ENCODE measurements at regions not wholly inside any gene's neighbourhood (a gene's known extent, or its start where the extent isn't known, plus 50 kb on each side); places are given as distances from the start of the nearest gene placed in this dataset.

DNA sequence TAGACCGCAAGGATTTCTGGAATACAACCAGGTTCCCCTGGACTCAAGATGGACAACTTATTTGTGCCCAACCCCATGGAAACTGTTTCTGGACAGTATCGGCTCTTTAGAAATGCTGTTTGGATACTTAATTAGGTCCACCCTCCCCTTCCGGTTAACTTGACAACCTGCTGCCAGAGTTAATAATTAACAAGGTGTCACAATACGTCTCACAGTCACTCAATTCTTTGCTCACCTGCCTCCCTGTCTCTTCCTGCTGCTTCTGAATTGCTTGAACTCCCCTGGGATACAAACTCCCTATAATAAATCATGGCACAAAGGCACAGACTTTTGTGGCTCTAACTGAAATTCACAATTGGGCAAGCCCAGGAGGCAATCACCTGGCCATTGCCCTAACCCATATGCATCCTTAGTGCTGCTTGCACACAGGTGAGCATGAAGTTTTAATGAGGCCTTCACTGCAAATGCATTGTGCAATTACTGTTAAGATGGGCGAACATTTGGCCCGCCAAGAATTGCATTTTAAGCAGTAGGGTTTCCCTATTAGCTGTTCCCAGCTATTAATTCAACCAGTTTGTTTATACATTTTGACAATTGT, 504.4 kb upstream of the NOX3 start:
- no peak overlapping the region for H3K4me3 ChIP-seq (ENCODE audit: low read depth, low read length)
- H3K79me2 ChIP-seq (ENCODE audit: control insufficient read depth, insufficient read depth, low read length, unreplicated experiment) = no peaks in the 10 kb centered on the region
- H3K27ac ChIP-seq (ENCODE audit: low read depth, low read length) = no peak overlapping the region
- H2AFZ ChIP-seq (ENCODE audit: low read length, unreplicated experiment) = no peak overlapping the region
- H3K27me3 ChIP-seq (ENCODE audit: insufficient read depth, low read length) = no peaks in the 10 kb centered on the region
- H3K36me3 ChIP-seq (ENCODE audit: insufficient read depth, low read length) = no peaks in the 10 kb centered on the region
- no peaks in the 10 kb centered on the region for H3K4me1 ChIP-seq (ENCODE audit: control insufficient read depth, insufficient read depth, low read length, unreplicated experiment)

DNA sequence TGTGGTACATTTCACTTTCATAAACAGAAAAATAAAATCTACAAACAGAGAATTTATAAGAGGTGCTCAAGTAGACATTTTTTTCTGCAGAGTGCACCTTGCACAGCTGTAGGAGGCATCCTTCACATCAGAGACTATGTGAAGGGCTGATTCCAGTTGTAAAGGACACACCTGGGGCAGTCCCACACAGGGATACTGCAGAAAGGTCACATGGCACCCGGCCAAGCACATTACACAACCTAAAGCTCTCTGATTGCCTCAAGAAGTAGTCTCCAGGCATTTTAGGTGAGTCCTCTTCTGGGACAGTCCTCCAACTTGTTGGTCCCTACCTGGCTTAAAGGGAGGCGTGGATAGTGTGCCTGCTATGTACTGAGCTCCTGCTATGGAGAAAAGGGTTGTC, 502.9 kb upstream of the NOX3 start:
- no peak overlapping the region for H2AFZ ChIP-seq (ENCODE audit: low read length, unreplicated experiment)
- no peak overlapping the region for H3K27ac ChIP-seq (ENCODE audit: low read depth, low read length)
- no peaks in the 10 kb centered on the region for H3K36me3 ChIP-seq (ENCODE audit: insufficient read depth, low read length)
- no peaks in the 10 kb centered on the region for H3K79me2 ChIP-seq (ENCODE audit: control insufficient read depth, insufficient read depth, low read length, unreplicated experiment)
- no peak overlapping the region for H3K4me3 ChIP-seq (ENCODE audit: low read depth, low read length)
- H3K4me1 ChIP-seq (ENCODE audit: control insufficient read depth, insufficient read depth, low read length, unreplicated experiment) = no peaks in the 10 kb centered on the region
- H3K27me3 ChIP-seq (ENCODE audit: insufficient read depth, low read length) = no peaks in the 10 kb centered on the region

DNA sequence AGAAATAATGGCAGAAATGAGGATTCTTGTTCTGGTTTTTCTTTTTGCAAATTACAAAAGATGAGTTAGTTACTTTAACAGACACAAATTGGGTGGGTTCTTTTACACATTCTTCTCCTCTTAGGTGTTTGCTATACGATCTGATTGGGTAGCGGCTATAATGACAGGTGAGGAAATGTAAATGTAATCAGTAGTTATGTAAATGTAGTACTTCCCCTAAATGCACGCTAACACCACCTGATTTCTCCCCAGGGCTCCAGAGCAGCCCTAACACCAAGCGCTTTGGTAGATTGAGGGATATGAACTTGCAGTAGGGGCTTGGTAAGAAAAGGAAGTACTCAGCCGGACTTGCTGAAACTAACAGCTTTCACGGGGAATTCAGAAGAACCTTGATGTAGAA, 499.4 kb upstream of the NOX3 start:
- Histone ChIP-seq H3K27me3 (ENCODE audit: insufficient read depth, low read length) (no peaks in the 10 kb centered on the region), H3K4me1 (ENCODE audit: control insufficient read depth, insufficient read depth, low read length, unreplicated experiment) (no peaks in the 10 kb centered on the region), H3K27ac (ENCODE audit: low read depth, low read length) (no peak overlapping the region), H3K36me3 (ENCODE audit: insufficient read depth, low read length) (no peaks in the 10 kb centered on the region), H3K79me2 (ENCODE audit: control insufficient read depth, insufficient read depth, low read length, unreplicated experiment) (no peaks in the 10 kb centered on the region), H3K4me3 (ENCODE audit: low read depth, low read length) (no peak overlapping the region), H2AFZ (ENCODE audit: low read length, unreplicated experiment) (no peak overlapping the region)

DNA sequence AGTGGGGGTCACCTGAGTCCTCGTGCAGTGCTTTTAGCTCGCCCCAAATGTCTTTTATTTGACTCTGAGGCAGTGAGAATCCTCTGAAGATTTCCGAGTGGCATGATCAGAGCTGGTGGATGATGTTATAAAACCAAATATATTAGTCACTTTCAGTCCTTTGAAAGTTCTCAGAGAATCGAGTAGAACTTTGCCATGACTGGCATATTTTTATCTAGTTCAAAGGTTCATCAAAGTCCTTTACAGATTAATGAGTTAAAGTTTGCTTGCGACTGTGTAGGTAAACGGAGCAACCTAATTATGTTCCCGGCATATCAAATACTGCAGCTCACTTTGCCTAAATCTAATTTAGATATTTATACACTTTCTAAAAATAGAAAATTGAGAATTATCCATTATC, 498.5 kb upstream of the NOX3 start:
- Histone ChIP-seq H3K27ac (ENCODE audit: low read depth, low read length) (no peak overlapping the region), H2AFZ (ENCODE audit: low read length, unreplicated experiment) (no peak overlapping the region), H3K36me3 (ENCODE audit: insufficient read depth, low read length) (no peaks in the 10 kb centered on the region), H3K4me3 (ENCODE audit: low read depth, low read length) (no peak overlapping the region), H3K4me1 (ENCODE audit: control insufficient read depth, insufficient read depth, low read length, unreplicated experiment) (no peaks in the 10 kb centered on the region), H3K27me3 (ENCODE audit: insufficient read depth, low read length) (no peaks in the 10 kb centered on the region), H3K79me2 (ENCODE audit: control insufficient read depth, insufficient read depth, low read length, unreplicated experiment) (no peaks in the 10 kb centered on the region)

DNA sequence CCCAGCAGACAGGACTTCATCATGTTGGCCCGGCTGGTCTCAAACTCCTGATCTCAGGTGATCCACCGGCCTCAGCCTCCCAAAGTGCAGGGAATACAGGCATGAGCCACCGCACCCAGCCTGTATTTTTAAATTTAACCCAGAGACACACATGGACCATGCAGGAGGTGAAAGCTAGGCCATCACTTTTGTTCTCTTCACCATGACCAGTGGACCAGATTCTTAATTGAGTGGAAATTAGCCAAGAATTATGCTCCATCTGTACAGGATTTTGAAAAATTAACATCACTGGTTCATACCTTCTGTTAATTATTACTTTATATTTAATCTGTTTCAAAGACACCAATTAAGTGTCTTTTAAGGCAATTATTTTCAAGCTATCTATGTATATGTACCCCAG, 493.6 kb upstream of the NOX3 start:
- H3K27me3 ChIP-seq (ENCODE audit: insufficient read depth, low read length) = no peaks in the 10 kb centered on the region
- no peaks in the 10 kb centered on the region for H3K4me1 ChIP-seq (ENCODE audit: control insufficient read depth, insufficient read depth, low read length, unreplicated experiment)
- no peaks in the 10 kb centered on the region for H3K79me2 ChIP-seq (ENCODE audit: control insufficient read depth, insufficient read depth, low read length, unreplicated experiment)
- no peaks in the 10 kb centered on the region for H3K36me3 ChIP-seq (ENCODE audit: insufficient read depth, low read length)
- no peak overlapping the region for H3K27ac ChIP-seq (ENCODE audit: low read depth, low read length)
- no peak overlapping the region for H2AFZ ChIP-seq (ENCODE audit: low read length, unreplicated experiment)
- no peak overlapping the region for H3K4me3 ChIP-seq (ENCODE audit: low read depth, low read length)

DNA sequence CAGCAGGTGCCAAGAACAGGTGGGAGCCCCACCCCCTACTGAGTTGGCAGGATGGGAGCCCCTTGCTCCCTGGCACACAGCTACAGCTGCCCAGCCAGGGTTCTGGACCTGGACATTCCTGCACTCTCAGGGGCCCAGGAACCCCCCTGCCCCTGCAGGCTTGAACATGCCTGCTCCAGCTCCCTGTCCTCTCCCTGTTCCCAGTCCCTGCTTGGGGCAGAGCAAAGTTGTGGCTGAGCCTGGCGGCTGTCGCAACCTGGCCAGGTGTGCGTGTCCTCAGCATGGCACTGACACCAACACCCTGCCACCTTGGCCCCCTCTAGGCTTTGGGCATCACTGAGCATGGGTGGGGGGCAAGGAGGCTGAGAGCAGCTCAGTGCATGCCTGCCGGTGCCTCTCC, 491.2 kb upstream of the NOX3 start:
- Histone ChIP-seq H3K4me3 (ENCODE audit: low read depth, low read length) (no peak overlapping the region), H2AFZ (ENCODE audit: low read length, unreplicated experiment) (no peak overlapping the region), H3K79me2 (ENCODE audit: control insufficient read depth, insufficient read depth, low read length, unreplicated experiment) (no peaks in the 10 kb centered on the region), H3K4me1 (ENCODE audit: control insufficient read depth, insufficient read depth, low read length, unreplicated experiment) (no peaks in the 10 kb centered on the region), H3K36me3 (ENCODE audit: insufficient read depth, low read length) (no peaks in the 10 kb centered on the region), H3K27me3 (ENCODE audit: insufficient read depth, low read length) (no peaks in the 10 kb centered on the region), H3K27ac (ENCODE audit: low read depth, low read length) (no peak overlapping the region)

DNA sequence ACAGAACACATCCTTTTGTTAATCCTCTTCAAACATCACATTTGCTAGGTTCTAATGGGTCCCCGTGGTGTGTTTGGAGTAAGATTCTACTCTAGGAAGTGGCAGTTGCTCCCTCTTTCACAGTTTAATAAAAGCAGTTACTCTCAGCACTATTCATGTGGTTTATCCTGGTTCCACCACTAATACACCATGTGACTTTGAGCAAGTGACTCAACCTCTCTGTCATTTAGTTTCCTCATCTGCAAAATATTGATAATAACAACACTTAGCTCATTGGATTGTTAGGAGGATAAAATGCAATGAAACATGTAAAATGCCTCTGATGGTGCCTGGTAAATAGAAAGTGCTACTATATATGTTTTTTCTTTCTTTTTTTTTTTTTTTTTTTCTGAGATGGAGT, 488.0 kb upstream of the NOX3 start:
- H3K79me2 ChIP-seq (ENCODE audit: control insufficient read depth, insufficient read depth, low read length, unreplicated experiment) = no peaks in the 10 kb centered on the region
- no peak overlapping the region for H3K27ac ChIP-seq (ENCODE audit: low read depth, low read length)
- no peaks in the 10 kb centered on the region for H3K4me1 ChIP-seq (ENCODE audit: control insufficient read depth, insufficient read depth, low read length, unreplicated experiment)
- H3K36me3 ChIP-seq (ENCODE audit: insufficient read depth, low read length) = no peaks in the 10 kb centered on the region
- H3K4me3 ChIP-seq (ENCODE audit: low read depth, low read length) = no peak overlapping the region
- H3K27me3 ChIP-seq (ENCODE audit: insufficient read depth, low read length) = no peaks in the 10 kb centered on the region
- H2AFZ ChIP-seq (ENCODE audit: low read length, unreplicated experiment) = no peak overlapping the region

DNA sequence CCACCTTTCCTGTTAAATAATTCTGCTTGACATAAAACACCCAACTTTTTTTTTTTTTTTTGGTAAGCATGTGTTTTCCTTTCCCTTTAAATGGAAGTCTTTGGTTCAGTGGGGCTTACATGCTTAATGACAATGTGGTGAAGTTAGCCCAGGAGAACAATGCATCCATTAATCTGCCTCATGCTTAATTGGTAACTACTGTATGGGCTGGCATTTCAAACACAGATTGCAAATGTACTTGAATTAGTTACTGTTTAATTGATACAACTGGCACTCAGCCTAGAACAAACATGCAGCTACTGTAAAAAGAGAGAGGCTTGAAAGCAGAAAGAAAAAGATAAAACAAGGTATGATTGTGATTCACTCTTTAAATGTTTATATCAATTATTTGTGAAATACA, 483.6 kb upstream of the NOX3 start:
- Histone ChIP-seq H3K27ac (ENCODE audit: low read depth, low read length) (no peak overlapping the region), H3K79me2 (ENCODE audit: control insufficient read depth, insufficient read depth, low read length, unreplicated experiment) (no peaks in the 10 kb centered on the region), H3K36me3 (ENCODE audit: insufficient read depth, low read length) (no peaks in the 10 kb centered on the region), H2AFZ (ENCODE audit: low read length, unreplicated experiment) (no peak overlapping the region), H3K4me1 (ENCODE audit: control insufficient read depth, insufficient read depth, low read length, unreplicated experiment) (no peaks in the 10 kb centered on the region), H3K27me3 (ENCODE audit: insufficient read depth, low read length) (no peaks in the 10 kb centered on the region), H3K4me3 (ENCODE audit: low read depth, low read length) (no peak overlapping the region)

DNA sequence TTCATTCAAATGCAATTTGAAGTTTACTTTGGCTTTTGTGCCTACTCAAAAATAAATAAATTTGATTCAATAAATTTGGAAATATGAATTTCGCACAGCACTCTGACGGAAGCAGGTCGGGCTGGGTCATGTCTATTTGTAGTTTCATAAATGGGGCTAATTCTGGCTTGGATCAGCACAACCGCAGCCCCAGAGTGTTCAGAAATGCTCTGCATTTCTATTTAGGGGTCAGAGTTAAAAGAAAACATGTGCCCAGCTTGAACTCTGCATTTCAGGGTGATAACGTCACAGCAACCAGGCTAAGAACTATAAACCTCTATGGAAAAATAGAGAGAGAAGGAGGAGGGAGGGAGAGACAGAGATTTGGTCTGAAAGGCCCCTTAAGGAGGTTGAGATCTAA, 480.9 kb upstream of the NOX3 start:
- Histone ChIP-seq H3K27ac (ENCODE audit: low read depth, low read length) (no peak overlapping the region), H3K4me3 (ENCODE audit: low read depth, low read length) (no peak overlapping the region), H3K27me3 (ENCODE audit: insufficient read depth, low read length) (no peaks in the 10 kb centered on the region), H3K36me3 (ENCODE audit: insufficient read depth, low read length) (no peaks in the 10 kb centered on the region), H3K79me2 (ENCODE audit: control insufficient read depth, insufficient read depth, low read length, unreplicated experiment) (no peaks in the 10 kb centered on the region), H3K4me1 (ENCODE audit: control insufficient read depth, insufficient read depth, low read length, unreplicated experiment) (no peaks in the 10 kb centered on the region), H2AFZ (ENCODE audit: low read length, unreplicated experiment) (no peak overlapping the region)

DNA sequence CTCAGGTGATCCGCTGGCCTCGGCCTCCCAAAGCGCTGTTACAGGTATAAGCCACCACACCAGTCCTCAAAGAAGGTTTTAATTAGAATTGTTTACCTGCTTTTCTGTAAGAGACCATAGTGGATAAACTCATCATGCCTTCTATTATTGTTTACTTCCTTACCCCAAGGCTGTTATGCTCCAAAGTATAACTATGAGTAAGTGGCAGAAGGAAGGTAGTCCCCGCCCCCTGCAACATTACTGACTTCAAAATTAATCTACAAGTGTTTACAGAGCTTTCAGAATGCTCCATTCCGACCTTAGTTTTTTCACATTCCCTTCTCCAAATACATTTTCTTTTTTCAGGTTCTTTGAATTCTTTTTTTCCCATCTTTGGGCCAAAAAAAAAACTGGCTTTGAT, 480.5 kb upstream of the NOX3 start:
- no peak overlapping the region for H3K27ac ChIP-seq (ENCODE audit: low read depth, low read length)
- no peaks in the 10 kb centered on the region for H3K36me3 ChIP-seq (ENCODE audit: insufficient read depth, low read length)
- H3K27me3 ChIP-seq (ENCODE audit: insufficient read depth, low read length) = no peaks in the 10 kb centered on the region
- H2AFZ ChIP-seq (ENCODE audit: low read length, unreplicated experiment) = no peak overlapping the region
- no peaks in the 10 kb centered on the region for H3K79me2 ChIP-seq (ENCODE audit: control insufficient read depth, insufficient read depth, low read length, unreplicated experiment)
- H3K4me1 ChIP-seq (ENCODE audit: control insufficient read depth, insufficient read depth, low read length, unreplicated experiment) = no peaks in the 10 kb centered on the region
- H3K4me3 ChIP-seq (ENCODE audit: low read depth, low read length) = no peak overlapping the region

DNA sequence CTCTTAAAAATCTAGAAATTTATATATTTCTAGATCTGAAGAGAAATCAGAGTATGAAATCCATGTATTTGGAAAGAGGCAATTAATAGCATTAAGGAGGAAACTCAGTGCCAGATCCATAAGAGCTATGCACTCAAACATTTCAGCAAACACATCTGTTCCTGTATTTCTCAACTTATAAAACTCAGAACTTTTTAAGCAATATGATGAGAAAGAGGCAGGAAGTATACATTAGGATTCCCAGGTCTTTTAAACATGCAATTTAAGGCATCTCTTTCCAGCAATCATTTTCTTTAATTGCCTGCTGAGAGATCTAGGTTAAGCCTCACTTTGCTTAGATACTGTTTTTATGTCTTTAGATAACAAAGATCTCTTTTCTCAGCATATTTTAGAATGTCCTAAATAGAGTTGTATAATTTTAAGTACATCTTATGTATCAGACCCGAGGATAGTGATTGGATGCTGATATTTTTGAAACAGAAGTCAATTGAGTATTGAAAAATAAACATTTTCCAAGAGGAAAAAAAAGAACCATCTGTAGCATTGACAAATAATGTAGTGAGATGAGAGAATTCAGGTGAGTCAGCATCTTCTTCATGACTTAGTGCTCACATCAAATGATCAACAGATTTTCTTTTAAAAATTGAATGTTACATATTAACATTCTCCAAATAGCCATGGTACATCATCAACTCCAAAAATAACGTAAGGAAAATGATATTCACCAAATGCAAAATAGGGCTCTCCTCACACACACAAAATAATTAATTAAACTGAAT, 461.4 kb upstream of the NOX3 start:
- no peaks in the 10 kb centered on the region for H3K27me3 ChIP-seq (ENCODE audit: insufficient read depth, low read length)
- H3K4me3 ChIP-seq (ENCODE audit: low read depth, low read length) = no peak overlapping the region
- no peak overlapping the region for H2AFZ ChIP-seq (ENCODE audit: low read length, unreplicated experiment)
- no peaks in the 10 kb centered on the region for H3K79me2 ChIP-seq (ENCODE audit: control insufficient read depth, insufficient read depth, low read length, unreplicated experiment)
- H3K4me1 ChIP-seq (ENCODE audit: control insufficient read depth, insufficient read depth, low read length, unreplicated experiment) = no peaks in the 10 kb centered on the region
- no peaks in the 10 kb centered on the region for H3K36me3 ChIP-seq (ENCODE audit: insufficient read depth, low read length)
- H3K27ac ChIP-seq (ENCODE audit: low read depth, low read length) = no peak overlapping the region
